Right atrium auricular region (tissue), 2 donors: ENCODE measurements at regions not wholly inside any gene's neighbourhood (a gene's known extent, or its start where the extent isn't known, plus 50 kb on each side); places are given as distances from the start of the nearest gene placed in this dataset.

Experiments used
- DNase-seq: peaks from one replicate; pipeline ENCODE4 v3.0.0-alpha.2; 2019; ENCODE audit warnings: low spot score
- H3K27ac ChIP-seq, 2 donors: fragments of 200-600 bp; sonication (generic); 1 replicate in 1 of 2; 2 replicates in 1 of 2; pipeline ENCODE4 v1.5.1; 2016 to 2019
- H3K27me3 ChIP-seq, 2 donors: fragments of 200-600 bp; sonication (generic); one replicate each; pipeline versions ENCODE4 v1.5.1 to v1.6.0; 2017 to 2019
- H3K36me3 ChIP-seq: fragments of 200-600 bp; sonication (generic); one replicate; pipeline ENCODE4 v1.5.1; 2016
- H3K4me1 ChIP-seq, 2 donors: fragments of 200-600 bp; sonication (generic); one replicate each; pipeline versions ENCODE4 v1.5.1 to v1.6.0; 2017 to 2019
- H3K4me3 ChIP-seq, 2 donors: fragments of 200-600 bp; sonication (generic); 1 replicate in 1 of 2; 2 replicates in 1 of 2; pipeline ENCODE4 v1.5.1; 2017 to 2019; ENCODE audit warnings: mild to moderate bottlenecking in 1 of 2, moderate library complexity in 1 of 2
- H3K9me3 ChIP-seq, 2 donors: fragments of 200-600 bp; sonication (generic); one replicate each; pipeline ENCODE4 v1.5.1; 2019
- TF ChIP-seq, protein P1 (sequence below), 2 donors: fragments of 200-600 bp; sonication (generic); IDR thresholded peaks; one replicate each; pipeline ENCODE4 v1.5.1; 2019; ENCODE audit warnings: antibody characterized with exemption in 2 of 2

DNA sequence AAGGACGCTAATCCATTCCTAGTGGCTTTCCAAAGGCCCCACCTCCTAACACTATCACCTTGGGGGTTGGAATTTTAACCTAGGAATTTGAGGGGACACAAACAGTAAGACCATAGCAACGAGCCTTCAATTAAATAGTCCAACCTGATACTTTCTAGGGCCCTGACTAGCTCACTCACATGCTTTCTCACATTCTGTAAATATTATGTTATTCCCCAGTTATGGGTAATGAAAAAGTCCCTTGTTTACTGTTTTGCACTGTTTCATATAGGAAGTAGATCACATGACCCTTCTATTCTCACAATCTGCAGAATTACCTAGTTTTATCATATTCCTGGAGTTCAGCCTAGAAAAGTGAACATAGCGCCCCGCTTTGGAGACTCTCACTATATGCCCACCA, 1212.1 kb upstream of the ACVR2A start:
- Histone ChIP-seq H3K9me3 (no peaks in the 10 kb centered on the region), H3K27me3 (no peaks in the 10 kb centered on the region), H3K36me3 (no peaks in the 10 kb centered on the region), H3K27ac (no peak overlapping the region), H3K4me3 (no peak overlapping the region), H3K4me1 (no peaks in the 10 kb centered on the region)
- TF ChIP-seq, protein P1, sequence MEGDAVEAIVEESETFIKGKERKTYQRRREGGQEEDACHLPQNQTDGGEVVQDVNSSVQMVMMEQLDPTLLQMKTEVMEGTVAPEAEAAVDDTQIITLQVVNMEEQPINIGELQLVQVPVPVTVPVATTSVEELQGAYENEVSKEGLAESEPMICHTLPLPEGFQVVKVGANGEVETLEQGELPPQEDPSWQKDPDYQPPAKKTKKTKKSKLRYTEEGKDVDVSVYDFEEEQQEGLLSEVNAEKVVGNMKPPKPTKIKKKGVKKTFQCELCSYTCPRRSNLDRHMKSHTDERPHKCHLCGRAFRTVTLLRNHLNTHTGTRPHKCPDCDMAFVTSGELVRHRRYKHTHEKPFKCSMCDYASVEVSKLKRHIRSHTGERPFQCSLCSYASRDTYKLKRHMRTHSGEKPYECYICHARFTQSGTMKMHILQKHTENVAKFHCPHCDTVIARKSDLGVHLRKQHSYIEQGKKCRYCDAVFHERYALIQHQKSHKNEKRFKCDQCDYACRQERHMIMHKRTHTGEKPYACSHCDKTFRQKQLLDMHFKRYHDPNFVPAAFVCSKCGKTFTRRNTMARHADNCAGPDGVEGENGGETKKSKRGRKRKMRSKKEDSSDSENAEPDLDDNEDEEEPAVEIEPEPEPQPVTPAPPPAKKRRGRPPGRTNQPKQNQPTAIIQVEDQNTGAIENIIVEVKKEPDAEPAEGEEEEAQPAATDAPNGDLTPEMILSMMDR (IDR thresholded peaks at IDR 0.05): no peak
- no peak for DNase-seq

DNA sequence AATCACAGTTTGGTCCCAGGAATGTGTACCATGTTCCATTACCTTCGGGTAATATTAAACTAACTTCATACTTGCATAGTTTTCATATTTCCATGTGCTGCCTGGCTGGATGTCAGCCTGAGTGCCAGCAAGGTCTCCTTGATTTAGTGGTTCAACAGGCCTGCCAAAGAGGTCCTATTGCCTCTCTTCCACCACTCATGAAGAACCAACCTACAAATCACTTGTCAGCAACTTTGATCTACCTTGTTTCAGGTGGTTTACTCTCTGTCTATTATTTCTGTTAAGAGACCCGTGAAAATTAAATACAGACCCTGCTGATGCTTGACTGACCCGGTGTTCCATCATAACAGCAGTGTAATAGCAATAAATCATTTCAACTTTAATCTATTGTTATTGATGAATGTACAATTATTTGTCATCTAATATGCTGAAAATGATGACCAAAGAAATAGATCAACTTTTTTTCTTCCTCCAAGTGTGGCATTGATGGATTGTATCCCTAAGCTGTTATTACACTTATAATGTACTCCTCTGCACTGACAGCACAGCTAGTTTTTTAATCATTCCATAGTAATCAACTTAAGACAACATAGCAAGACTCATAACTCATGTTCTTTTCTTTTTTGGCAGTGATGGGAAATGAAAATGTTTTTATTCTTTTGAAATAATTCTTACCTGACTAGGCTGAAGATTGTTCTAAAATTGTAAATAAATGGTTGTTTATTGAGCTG, 1220.2 kb upstream of the ACVR2A start:
- Histone ChIP-seq H3K9me3 (no peaks in the 10 kb centered on the region), H3K27ac (no peak overlapping the region), H3K4me3 (no peak overlapping the region), H3K4me1 (no peaks in the 10 kb centered on the region), H3K36me3 (no peaks in the 10 kb centered on the region), H3K27me3 (no peaks in the 10 kb centered on the region)
- DNase-seq: no peak
- TF ChIP-seq, protein P1 (IDR thresholded peaks at IDR 0.05): no peak

DNA sequence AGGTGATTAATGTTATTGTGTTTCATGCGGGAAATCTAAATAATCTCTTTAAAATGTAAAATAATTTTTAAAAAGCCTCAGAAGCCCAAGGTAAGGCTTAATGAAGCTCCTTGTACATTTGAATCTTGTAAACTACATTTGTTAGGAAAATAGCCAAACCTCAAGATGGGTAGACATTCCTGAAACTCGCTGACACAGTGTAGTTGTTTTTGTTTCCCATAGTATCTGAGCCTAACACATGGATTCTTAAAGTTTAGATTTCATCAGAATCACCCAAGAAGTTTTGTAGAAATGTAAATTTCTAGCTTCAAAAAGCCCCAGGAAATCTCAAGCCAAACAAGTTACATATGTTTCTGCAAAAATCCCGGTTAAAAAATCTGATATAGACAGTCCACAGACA, 1221.1 kb upstream of the ACVR2A start:
- Histone ChIP-seq H3K27me3 (no peaks in the 10 kb centered on the region), H3K27ac (no peak overlapping the region), H3K9me3 (no peaks in the 10 kb centered on the region), H3K4me3 (no peak overlapping the region), H3K4me1 (no peaks in the 10 kb centered on the region), H3K36me3 (no peaks in the 10 kb centered on the region)
- no peak for DNase-seq
- TF ChIP-seq, protein P1 (IDR thresholded peaks at IDR 0.05): no peak

DNA sequence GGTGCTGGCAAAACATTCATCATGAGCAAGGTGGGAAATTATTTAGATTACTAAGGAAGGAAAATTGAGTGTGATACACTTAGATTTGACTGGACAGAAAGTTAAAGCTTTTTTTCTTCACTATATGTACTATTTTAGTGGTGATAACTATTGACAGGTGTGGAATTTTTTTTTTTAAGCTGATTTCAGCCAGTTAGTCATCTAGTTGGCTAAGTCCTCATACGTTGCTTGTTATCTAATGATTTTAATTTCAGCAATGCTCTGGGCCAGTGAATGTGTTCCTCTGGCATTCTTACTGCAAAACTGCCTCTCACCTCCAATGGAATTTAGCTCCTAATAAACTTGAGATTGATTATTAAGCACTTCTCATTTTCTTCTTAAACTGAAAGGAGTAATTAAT, 1223.2 kb upstream of the ACVR2A start:
- H3K36me3 ChIP-seq: no peaks in the 10 kb centered on the region
- H3K27me3 ChIP-seq: no peaks in the 10 kb centered on the region
- no peaks in the 10 kb centered on the region for H3K9me3 ChIP-seq
- TF ChIP-seq, protein P1 (IDR thresholded peaks at IDR 0.05): no peak
- DNase-seq: no peak
- no peaks in the 10 kb centered on the region for H3K4me1 ChIP-seq
- H3K27ac ChIP-seq: no peak overlapping the region
- H3K4me3 ChIP-seq: no peak overlapping the region

DNA sequence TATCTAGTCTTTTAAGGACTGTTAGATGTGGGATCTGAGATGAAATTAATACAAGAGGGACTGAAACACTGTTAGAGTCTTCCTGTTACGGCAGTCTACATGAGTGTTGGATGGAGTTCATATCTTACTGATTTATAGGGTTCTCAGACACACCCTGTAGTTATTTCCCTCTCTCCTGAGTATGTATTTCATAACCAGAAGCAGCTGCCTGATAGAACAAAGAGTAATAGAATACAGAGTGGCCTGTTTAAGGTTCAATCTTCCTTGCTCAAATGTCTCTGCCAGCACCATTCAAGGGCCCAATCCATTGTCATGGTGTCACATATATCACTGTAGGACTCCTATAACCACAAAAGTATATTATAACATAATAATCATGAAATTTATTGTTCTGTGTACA, 1229.1 kb upstream of the ACVR2A start:
- Histone ChIP-seq H3K9me3 (peaks cover 0 to 15% of the 10 kb centered on the region in 2 donors), H3K27ac (no peak overlapping the region), H3K4me3 (no peak overlapping the region), H3K36me3 (no peaks in the 10 kb centered on the region), H3K27me3 (no peaks in the 10 kb centered on the region), H3K4me1 (no peaks in the 10 kb centered on the region)
- TF ChIP-seq, protein P1 (IDR thresholded peaks at IDR 0.05): no peak
- no peak for DNase-seq

DNA sequence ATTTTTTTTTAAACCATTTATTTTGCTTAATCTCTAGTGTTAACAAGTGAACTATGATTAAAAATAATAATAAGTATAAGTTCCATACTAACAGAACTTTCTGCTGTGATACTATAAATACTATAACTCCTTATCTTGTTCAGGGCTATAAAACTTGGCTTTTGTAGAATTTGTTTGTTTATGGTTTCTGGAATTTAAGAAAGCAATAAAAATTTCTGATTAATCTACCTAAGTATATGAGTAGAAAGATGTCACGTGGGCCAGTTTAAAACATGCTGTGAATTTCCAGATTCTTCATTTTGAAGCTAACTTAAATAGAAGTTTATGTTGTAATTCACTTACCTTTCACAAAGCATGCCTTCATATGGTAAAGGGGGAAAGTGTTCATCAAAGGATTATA, 1236.3 kb upstream of the ACVR2A start:
- no peaks in the 10 kb centered on the region for H3K27me3 ChIP-seq
- no peaks in the 10 kb centered on the region for H3K4me1 ChIP-seq
- no peaks in the 10 kb centered on the region for H3K9me3 ChIP-seq
- no peak overlapping the region for H3K27ac ChIP-seq
- H3K4me3 ChIP-seq: no peak overlapping the region
- no peaks in the 10 kb centered on the region for H3K36me3 ChIP-seq
- no peak for DNase-seq
- TF ChIP-seq, protein P1 (IDR thresholded peaks at IDR 0.05): no peak
